ENCODE measurements at regions not wholly inside any gene's neighbourhood (a gene's known extent, or its start where the extent isn't known, plus 50 kb on each side); places are given as distances from the start of the nearest gene placed in this dataset.
A peak's percentile ranks its signal among the peaks of the same experiment; 100 is the strongest.

DNA sequence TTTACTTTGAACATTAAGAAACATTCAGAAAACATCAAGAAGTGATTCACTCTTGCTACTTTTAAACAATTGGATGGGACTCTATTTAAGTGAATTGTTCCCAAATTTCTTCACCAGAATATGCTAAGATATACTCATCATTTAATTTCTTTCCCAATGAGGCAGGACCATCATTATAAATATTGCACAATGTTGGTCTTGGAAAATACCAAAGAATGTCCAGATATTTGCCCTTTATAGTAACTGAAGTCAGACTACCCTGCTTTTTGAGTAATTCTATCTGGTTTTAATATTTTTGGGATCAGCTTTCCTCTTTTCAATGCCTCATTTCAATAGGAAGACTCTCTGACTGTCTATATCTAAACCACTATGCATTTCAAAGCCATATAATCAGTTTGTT lies 129.4 kb upstream of the TENM3 start:
- DNase-seq: no peak

DNA sequence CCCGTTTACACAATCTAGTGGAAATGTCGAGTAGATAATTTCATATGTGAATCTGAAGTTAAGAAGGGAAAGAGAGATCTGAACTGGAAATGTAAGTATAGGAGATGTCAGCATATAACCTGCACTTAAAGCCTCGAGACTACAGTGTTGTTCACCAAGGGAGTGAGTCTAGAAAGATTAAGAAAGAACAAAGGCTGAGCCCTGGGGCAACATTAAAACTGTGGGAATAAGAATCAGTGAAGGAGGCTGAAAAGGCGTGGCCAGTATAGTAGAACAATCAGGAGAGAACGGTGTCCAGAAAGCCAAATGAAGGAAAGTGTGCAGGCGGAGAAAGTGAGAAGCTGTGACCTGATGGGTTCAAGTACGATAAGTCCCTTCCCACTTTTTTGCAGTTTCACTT lies 118.8 kb upstream of the TENM3 start:
- DNase-seq: no peak

DNA sequence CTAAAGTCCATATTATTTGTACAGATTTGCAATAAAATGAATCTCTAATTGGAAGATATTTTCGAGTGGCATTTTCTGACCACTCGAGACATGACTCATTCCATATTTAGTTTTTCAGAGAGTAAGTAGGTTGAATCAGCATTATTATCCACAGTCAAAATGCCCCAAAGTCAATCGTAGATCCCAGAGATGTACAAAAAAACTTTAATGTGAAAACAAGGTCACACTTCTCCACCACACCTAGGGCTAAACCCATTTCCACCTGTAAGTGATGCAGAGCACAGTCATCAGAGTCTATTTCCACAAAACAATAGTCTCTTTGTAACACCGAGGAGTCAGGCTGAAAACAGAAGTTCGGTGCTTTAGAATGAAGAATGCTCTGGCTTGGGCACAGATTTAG lies 117.1 kb upstream of the TENM3 start:
- DNase-seq: no peak

- DNase-seq: no peak
These were observed 116.6 kb upstream of the TENM3 start for GRCh38 chr4:182126603-182127002.

- DNase-seq: no peak
These were observed 110.2 kb upstream of the TENM3 start for GRCh38 chr4:182133033-182133432.

DNA sequence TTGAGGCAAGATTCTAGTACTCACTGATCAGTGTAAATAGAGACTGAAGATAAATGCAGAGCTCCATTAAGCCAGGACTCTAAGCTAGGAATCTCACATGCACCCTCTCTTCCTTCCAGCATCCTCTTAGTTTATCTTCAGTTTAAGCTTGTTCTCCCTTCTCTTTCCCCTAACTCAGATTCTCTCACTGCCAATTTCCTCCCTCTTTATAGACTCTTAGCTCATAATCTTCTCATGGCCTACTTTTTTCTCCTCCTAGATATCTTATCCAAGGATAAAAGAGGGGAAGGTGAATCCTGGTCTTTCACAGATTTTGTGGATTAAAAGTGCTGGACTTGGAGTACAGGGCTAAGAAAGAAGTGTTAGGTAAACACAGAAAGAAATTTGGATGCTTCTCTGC lies 108.9 kb upstream of the TENM3 start:
- no peak for DNase-seq

DNA sequence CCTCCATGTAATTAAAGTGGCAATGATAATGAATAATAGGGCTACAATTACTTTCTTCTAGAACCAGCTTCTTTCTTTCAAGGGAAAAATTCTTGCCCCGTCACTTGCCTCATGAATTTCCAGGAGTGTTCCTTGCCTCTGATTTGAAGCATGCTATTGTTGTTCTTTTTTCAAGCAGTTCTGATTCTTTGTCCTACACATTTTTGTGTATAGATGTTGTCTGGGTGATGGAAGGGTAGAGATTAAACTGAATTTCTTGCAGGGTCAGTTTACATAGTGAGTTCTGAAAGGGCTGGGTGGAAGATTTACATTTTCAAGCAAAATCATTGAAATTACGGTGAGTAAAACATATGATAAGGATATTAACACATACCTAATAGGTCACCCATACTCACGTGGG lies 107.0 kb upstream of the TENM3 start:
- DNase-seq: no peak

- no peak for DNase-seq
These were observed 105.9 kb upstream of the TENM3 start for GRCh38 chr4:182137343-182137742.

DNA sequence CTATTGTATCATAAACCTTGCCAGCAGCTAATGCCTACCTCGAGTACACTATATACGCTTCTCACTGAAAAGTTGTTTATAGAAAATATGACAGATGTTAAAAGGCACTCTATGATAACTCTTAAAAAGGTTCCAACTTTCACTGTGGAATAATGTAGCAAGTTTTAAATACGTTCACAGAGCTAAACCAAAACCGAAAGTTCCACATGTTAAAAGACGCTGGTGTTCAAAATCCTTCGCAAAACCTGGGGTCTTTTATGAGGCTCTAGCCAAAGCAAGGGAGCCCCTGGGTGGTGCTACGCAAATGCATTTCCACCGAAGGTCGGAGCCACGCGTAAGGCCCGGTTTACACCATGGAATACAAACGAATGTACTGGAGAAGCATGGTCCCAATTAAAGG lies 103.7 kb upstream of the TENM3 start:
- no peak for DNase-seq

- no peak for DNase-seq
These were observed 102.7 kb upstream of the TENM3 start for GRCh38 chr4:182140547-182140946.

- DNase-seq: no peak
These were observed 102.1 kb upstream of the TENM3 start for GRCh38 chr4:182141061-182141460.

- no peak for DNase-seq
These were observed 100.8 kb upstream of the TENM3 start for GRCh38 chr4:182142176-182143085.

GRCh38 chr4:182143086-182143821 lies 99.9 kb upstream of the TENM3 start:
- DNase-seq: no peak

- DNase-seq: peak in 2 of 3 donors; percentile 5 to 19
These were observed 99.2 kb upstream of the TENM3 start for GRCh38 chr4:182143822-182144625.

GRCh38 chr4:182144626-182145333 lies 98.4 kb upstream of the TENM3 start:
- no peak for DNase-seq

DNA sequence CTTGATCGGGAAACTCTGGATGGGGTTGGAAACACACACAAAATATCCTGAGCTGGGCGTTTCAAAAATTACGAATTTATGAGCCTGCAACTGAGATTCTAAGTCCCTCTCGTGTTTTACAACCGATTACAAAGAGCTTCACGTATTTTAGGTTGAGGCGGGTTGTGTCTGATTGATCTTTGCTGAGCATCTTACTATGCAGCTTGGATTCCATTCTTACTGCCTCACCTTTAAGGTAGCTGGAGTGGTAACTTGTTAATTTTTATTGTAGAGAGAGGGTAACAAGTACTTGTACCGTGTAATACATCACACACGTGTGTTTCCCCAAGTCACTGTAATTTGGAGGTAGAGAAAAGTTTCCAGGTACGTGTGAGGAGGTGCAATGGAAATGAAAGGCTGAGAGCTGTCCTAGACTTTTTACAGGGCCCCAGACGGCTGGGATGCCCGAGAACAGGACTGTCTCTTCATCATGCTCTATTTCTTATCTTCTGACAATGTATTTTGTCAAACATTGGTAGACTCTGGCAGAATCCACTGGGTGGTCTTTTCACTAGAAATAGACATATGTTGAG lies 97.8 kb upstream of the TENM3 start:
- DNase-seq: no peak

- DNase-seq: no peak
These were observed 95.8 kb upstream of the TENM3 start for GRCh38 chr4:182147391-182147790.

DNA sequence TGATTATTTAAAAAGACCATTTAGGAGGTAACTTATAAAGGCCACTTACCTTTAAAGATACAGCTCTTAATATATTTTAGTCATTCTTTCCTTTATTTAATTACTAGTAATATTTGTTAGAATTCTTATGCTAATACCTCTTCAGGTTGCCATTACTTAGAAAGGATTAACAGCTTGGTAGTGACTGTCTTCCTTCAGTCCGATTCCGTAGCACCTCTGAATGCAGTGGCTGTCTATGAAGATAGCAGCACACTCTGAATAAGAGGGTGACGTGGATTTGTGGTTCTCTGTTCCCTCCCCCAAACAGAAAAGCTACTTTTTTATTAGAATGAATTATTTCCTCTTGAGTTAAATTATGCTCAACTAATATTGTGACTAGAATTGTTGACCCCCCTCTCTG lies 92.6 kb upstream of the TENM3 start:
- DNase-seq: no peak

GRCh38 chr4:182155806-182156205 lies 87.4 kb upstream of the TENM3 start:
- DNase-seq: no peak

DNA sequence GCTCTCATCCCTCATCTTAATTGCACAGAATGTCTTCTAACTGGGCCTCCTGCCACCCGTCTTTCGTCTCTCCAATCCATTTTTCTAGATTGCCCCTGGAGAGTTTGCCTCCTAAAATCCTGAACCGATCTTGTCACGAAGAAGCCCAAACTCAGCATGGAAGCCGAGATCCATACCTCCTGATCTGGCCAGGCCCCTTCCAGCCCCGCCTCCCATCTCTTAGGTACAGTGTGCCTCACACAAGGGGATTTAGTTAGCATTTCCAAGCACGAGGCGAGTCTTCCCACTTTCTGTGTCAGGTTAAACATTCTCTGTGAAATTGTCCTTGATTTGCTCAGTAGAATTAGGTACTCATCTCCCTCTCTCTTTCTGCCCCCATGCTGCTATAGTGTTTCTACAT lies 80.0 kb upstream of the TENM3 start:
- no peak for DNase-seq

- no peak for DNase-seq
These were observed 73.6 kb upstream of the TENM3 start for GRCh38 chr4:182169572-182169971.

- no peak for DNase-seq
These were observed 73.2 kb upstream of the TENM3 start for GRCh38 chr4:182169987-182170386.

Data from suppressor macrophage treated with lipopolysaccharide for 1 hour (primary cell).